GM12891 (cell line): ENCODE measurements at regions not wholly inside any gene's neighbourhood (a gene's known extent, or its start where the extent isn't known, plus 50 kb on each side); places are given as distances from the start of the nearest gene placed in this dataset.
A peak's percentile ranks its signal among the peaks of the same experiment; 100 is the strongest.
"Not testable (repeated sequence)": the region's sequence is repeated elsewhere in the genome, so short reads cannot be mapped to it uniquely, and the experiment has no call there.

ENCODE experiments used
- DNase-seq: peaks from one replicate; pipeline ENCODE4 v3.0.0; 2011; ENCODE audit warnings: low spot score; ENCODE audit not compliant: insufficient read length
- FAIRE-seq: peaks from 2 replicates; lab custom pipeline; 2011; peaks lifted over from hg19 to GRCh38; lab: Jason Lieb, UNC
- PAX5 ChIP-seq: IDR thresholded peaks from 2 replicates; pipeline ENCODE4 v1.6.1; 2011; ENCODE audit warnings: low read length, moderate library complexity, mild to moderate bottlenecking; ENCODE audit not compliant: insufficient read depth, severe bottlenecking
- POLR2A ChIP-seq: IDR thresholded peaks from 2 replicates; pipeline ENCODE4 v1.6.1; 2011; ENCODE audit warnings: low read depth, low read length, control low read depth
- POLR2AphosphoS5 ChIP-seq: IDR thresholded peaks from 2 replicates; pipeline ENCODE4 v1.6.1; 2011; ENCODE audit warnings: low read depth, low read length, control low read depth
- POU2F2 ChIP-seq: IDR thresholded peaks from 2 replicates; pipeline ENCODE4 v1.6.1; 2011; ENCODE audit warnings: low read depth, mild to moderate bottlenecking, control low read depth, low read length, moderate library complexity
- SPI1 ChIP-seq: IDR thresholded peaks from 2 replicates; pipeline ENCODE4 v1.6.1; 2011; ENCODE audit warnings: low read depth, low read length, control low read depth
- TAF1 ChIP-seq: IDR thresholded peaks from 2 replicates; pipeline ENCODE4 v1.6.1; 2011; ENCODE audit warnings: low read depth, low read length, control low read depth

- FAIRE-seq (peak; percentile 57), DNase-seq (no peak)
- TF ChIP-seq POLR2AphosphoS5 (no peak), PAX5 (no peak), TAF1 (no peak), POLR2A (no peak), POU2F2 (no peak), SPI1 (no peak)
Observed at GRCh38 chr6:137933696-137934095, 66.6 kb downstream of the TNFAIP3 start.

GRCh38 chr6:137936798-137937197, 69.7 kb downstream of the TNFAIP3 start:
- TF ChIP-seq TAF1 (no peak), PAX5 (no peak), POLR2AphosphoS5 (no peak), SPI1 (no peak), POU2F2 (no peak), POLR2A (no peak)
- DNase-seq = no peak
- FAIRE-seq = no peak

- DNase-seq (no peak), FAIRE-seq (no peak)
- TF ChIP-seq POU2F2 = no peak
- no peak for TF ChIP-seq TAF1
- TF ChIP-seq SPI1 = no peak
- no peak for TF ChIP-seq POLR2A
- no peak for TF ChIP-seq PAX5
- no peak for TF ChIP-seq POLR2AphosphoS5
Observed at GRCh38 chr6:137937834-137938233, 70.8 kb downstream of the TNFAIP3 start.

- TF ChIP-seq PAX5 (no peak), POLR2A (no peak), TAF1 (no peak), POU2F2 (no peak), POLR2AphosphoS5 (no peak), SPI1 (no peak)
- FAIRE-seq = peak; percentile 76
- no peak for DNase-seq
Observed at GRCh38 chr6:137938770-137939379, 71.8 kb downstream of the TNFAIP3 start.

- DNase-seq = no peak
- TF ChIP-seq SPI1 = no peak
- no peak for TF ChIP-seq TAF1
- no peak for TF ChIP-seq PAX5
- TF ChIP-seq POLR2A = no peak
- no peak for TF ChIP-seq POU2F2
- no peak for TF ChIP-seq POLR2AphosphoS5
- no peak for FAIRE-seq
Observed at GRCh38 chr6:137941995-137942394, 74.9 kb downstream of the TNFAIP3 start.

GRCh38 chr6:137942736-137943135, 75.7 kb downstream of the TNFAIP3 start:
- peak; percentile 70 for FAIRE-seq
- DNase-seq = no peak
- TF ChIP-seq POU2F2 (no peak), SPI1 (no peak), POLR2A (no peak), TAF1 (no peak), POLR2AphosphoS5 (no peak), PAX5 (no peak)

GRCh38 chr6:137944381-137944780, 77.3 kb downstream of the TNFAIP3 start:
- FAIRE-seq, DNase-seq: not testable (repeated sequence)

- FAIRE-seq (peak; percentile 97), DNase-seq (no peak)
- TF ChIP-seq TAF1 (no peak), POU2F2 (no peak), POLR2AphosphoS5 (no peak)
Observed at GRCh38 chr6:137944793-137945498, 77.9 kb downstream of the TNFAIP3 start.

- DNase-seq (no peak), FAIRE-seq (peak; percentile 80)
- TF ChIP-seq TAF1 = no peak
- no peak for TF ChIP-seq SPI1
- TF ChIP-seq POLR2A = no peak
- no peak for TF ChIP-seq POU2F2
- no peak for TF ChIP-seq POLR2AphosphoS5
- TF ChIP-seq PAX5 = no peak
Observed at GRCh38 chr6:137949686-137950390, 82.8 kb downstream of the TNFAIP3 start.
